ENCODE measurements at regions not wholly inside any gene's neighbourhood (a gene's known extent, or its start where the extent isn't known, plus 50 kb on each side); places are given as distances from the start of the nearest gene placed in this dataset.

- H3K27me3 Mint-ChIP-seq (ENCODE audit: low read depth): no peaks in the 10 kb centered on the region
- no peaks in the 10 kb centered on the region for H3K36me3 Mint-ChIP-seq
- no peak overlapping the region for H3K4me3 Mint-ChIP-seq
- no peaks in the 10 kb centered on the region for H3K4me1 Mint-ChIP-seq
- H3K27ac Mint-ChIP-seq: no peak overlapping the region
- DNase-seq (ENCODE audit: low spot score) (no peak), ATAC-seq (no peak)
- TF ChIP-seq OVOL2 (CRISPR knock-in tag; IDR thresholded peaks at IDR 0.05; ENCODE audit: borderline replicate concordance) (no peak), EMX1 (CRISPR knock-in tag; IDR thresholded peaks at IDR 0.05) (no peak), ZNF425 (CRISPR knock-in tag; conservative IDR thresholded peaks at IDR 0.05) (no peak), CTCF (IDR thresholded peaks at IDR 0.05) (no peak), NFATC4 (CRISPR knock-in tag; IDR thresholded peaks at IDR 0.05) (no peak), MAX (CRISPR knock-in tag; IDR thresholded peaks at IDR 0.05) (no peak), KAT7 (CRISPR knock-in tag; IDR thresholded peaks at IDR 0.05; ENCODE audit: borderline replicate concordance) (no peak), ZSCAN18 (CRISPR knock-in tag; IDR thresholded peaks at IDR 0.05) (no peak), NFE2L1 (CRISPR knock-in tag; IDR thresholded peaks at IDR 0.05) (no peak), ZNF121 (CRISPR knock-in tag; IDR thresholded peaks at IDR 0.05) (no peak), ETV6 (CRISPR knock-in tag; IDR thresholded peaks at IDR 0.05) (no peak)
- TF ChIP-seq, protein P1, sequence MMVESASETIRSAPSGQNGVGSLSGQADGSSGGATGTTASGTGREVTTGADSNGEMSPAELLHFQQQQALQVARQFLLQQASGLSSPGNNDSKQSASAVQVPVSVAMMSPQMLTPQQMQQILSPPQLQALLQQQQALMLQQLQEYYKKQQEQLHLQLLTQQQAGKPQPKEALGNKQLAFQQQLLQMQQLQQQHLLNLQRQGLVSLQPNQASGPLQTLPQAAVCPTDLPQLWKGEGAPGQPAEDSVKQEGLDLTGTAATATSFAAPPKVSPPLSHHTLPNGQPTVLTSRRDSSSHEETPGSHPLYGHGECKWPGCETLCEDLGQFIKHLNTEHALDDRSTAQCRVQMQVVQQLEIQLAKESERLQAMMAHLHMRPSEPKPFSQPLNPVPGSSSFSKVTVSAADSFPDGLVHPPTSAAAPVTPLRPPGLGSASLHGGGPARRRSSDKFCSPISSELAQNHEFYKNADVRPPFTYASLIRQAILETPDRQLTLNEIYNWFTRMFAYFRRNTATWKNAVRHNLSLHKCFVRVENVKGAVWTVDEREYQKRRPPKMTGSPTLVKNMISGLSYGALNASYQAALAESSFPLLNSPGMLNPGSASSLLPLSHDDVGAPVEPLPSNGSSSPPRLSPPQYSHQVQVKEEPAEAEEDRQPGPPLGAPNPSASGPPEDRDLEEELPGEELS (CRISPR knock-in tag; IDR thresholded peaks at IDR 0.05): no peak
- TF ChIP-seq, protein P2, sequence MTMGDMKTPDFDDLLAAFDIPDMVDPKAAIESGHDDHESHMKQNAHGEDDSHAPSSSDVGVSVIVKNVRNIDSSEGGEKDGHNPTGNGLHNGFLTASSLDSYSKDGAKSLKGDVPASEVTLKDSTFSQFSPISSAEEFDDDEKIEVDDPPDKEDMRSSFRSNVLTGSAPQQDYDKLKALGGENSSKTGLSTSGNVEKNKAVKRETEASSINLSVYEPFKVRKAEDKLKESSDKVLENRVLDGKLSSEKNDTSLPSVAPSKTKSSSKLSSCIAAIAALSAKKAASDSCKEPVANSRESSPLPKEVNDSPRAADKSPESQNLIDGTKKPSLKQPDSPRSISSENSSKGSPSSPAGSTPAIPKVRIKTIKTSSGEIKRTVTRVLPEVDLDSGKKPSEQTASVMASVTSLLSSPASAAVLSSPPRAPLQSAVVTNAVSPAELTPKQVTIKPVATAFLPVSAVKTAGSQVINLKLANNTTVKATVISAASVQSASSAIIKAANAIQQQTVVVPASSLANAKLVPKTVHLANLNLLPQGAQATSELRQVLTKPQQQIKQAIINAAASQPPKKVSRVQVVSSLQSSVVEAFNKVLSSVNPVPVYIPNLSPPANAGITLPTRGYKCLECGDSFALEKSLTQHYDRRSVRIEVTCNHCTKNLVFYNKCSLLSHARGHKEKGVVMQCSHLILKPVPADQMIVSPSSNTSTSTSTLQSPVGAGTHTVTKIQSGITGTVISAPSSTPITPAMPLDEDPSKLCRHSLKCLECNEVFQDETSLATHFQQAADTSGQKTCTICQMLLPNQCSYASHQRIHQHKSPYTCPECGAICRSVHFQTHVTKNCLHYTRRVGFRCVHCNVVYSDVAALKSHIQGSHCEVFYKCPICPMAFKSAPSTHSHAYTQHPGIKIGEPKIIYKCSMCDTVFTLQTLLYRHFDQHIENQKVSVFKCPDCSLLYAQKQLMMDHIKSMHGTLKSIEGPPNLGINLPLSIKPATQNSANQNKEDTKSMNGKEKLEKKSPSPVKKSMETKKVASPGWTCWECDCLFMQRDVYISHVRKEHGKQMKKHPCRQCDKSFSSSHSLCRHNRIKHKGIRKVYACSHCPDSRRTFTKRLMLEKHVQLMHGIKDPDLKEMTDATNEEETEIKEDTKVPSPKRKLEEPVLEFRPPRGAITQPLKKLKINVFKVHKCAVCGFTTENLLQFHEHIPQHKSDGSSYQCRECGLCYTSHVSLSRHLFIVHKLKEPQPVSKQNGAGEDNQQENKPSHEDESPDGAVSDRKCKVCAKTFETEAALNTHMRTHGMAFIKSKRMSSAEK (CRISPR knock-in tag; IDR thresholded peaks at IDR 0.05; ENCODE audit: borderline replicate concordance): no peak
- TF ChIP-seq, protein P3, sequence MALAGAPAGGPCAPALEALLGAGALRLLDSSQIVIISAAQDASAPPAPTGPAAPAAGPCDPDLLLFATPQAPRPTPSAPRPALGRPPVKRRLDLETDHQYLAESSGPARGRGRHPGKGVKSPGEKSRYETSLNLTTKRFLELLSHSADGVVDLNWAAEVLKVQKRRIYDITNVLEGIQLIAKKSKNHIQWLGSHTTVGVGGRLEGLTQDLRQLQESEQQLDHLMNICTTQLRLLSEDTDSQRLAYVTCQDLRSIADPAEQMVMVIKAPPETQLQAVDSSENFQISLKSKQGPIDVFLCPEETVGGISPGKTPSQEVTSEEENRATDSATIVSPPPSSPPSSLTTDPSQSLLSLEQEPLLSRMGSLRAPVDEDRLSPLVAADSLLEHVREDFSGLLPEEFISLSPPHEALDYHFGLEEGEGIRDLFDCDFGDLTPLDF (CRISPR knock-in tag; IDR thresholded peaks at IDR 0.05): no peak
- TF ChIP-seq, protein P4, sequence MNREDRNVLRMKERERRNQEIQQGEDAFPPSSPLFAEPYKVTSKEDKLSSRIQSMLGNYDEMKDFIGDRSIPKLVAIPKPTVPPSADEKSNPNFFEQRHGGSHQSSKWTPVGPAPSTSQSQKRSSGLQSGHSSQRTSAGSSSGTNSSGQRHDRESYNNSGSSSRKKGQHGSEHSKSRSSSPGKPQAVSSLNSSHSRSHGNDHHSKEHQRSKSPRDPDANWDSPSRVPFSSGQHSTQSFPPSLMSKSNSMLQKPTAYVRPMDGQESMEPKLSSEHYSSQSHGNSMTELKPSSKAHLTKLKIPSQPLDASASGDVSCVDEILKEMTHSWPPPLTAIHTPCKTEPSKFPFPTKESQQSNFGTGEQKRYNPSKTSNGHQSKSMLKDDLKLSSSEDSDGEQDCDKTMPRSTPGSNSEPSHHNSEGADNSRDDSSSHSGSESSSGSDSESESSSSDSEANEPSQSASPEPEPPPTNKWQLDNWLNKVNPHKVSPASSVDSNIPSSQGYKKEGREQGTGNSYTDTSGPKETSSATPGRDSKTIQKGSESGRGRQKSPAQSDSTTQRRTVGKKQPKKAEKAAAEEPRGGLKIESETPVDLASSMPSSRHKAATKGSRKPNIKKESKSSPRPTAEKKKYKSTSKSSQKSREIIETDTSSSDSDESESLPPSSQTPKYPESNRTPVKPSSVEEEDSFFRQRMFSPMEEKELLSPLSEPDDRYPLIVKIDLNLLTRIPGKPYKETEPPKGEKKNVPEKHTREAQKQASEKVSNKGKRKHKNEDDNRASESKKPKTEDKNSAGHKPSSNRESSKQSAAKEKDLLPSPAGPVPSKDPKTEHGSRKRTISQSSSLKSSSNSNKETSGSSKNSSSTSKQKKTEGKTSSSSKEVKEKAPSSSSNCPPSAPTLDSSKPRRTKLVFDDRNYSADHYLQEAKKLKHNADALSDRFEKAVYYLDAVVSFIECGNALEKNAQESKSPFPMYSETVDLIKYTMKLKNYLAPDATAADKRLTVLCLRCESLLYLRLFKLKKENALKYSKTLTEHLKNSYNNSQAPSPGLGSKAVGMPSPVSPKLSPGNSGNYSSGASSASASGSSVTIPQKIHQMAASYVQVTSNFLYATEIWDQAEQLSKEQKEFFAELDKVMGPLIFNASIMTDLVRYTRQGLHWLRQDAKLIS (CRISPR knock-in tag; IDR thresholded peaks at IDR 0.05; ENCODE audit: borderline replicate concordance): no peak
- H3K9me3 Mint-ChIP-seq: no peaks in the 10 kb centered on the region
- POLR2A ChIA-PET: no interaction called here
- CTCF ChIA-PET: no interaction called here
These were observed 206.3 kb upstream of the KCNMB2 start for GRCh38 chr3:178329936-178330335.
